Endodermal cell (in vitro differentiated cells): ENCODE measurements at regions not wholly inside any gene's neighbourhood (a gene's known extent, or its start where the extent isn't known, plus 50 kb on each side); places are given as distances from the start of the nearest gene placed in this dataset.

Experiments
- DNase-seq: peaks from one replicate; pipeline ENCODE4 v3.0.0-alpha.2; 2017
- H3K27ac ChIP-seq: 2 replicates; pipeline ENCODE4 v1.5.1; 2013; ENCODE audit warnings: mild to moderate bottlenecking, low read depth, low read length, moderate library complexity
- H3K27me3 ChIP-seq: 2 replicates; pipeline ENCODE4 v1.6.1; 2013; ENCODE audit warnings: mild to moderate bottlenecking, low read length, moderate library complexity; ENCODE audit not compliant: insufficient read depth, control insufficient read depth, poor library complexity, severe bottlenecking
- H3K36me3 ChIP-seq: 2 replicates; pipeline ENCODE4 v1.7.0; 2013; ENCODE audit warnings: mild to moderate bottlenecking, low read length, moderate library complexity; ENCODE audit not compliant: control insufficient read depth, insufficient read depth
- H3K4me1 ChIP-seq: one replicate; pipeline ENCODE4 v1.7.0; 2013; ENCODE audit warnings: low read length; ENCODE audit not compliant: control insufficient read depth, insufficient read depth
- H3K4me3 ChIP-seq: 2 replicates; pipeline ENCODE4 v1.5.1; 2013; ENCODE audit warnings: mild to moderate bottlenecking, low read length, moderate library complexity
- H3K9ac ChIP-seq: 2 replicates; pipeline ENCODE4 v1.6.1; 2013; ENCODE audit warnings: mild to moderate bottlenecking, low read length, moderate library complexity; ENCODE audit not compliant: poor library complexity, severe bottlenecking; ENCODE audit errors: extremely low read depth
- H3K9me3 ChIP-seq: 2 replicates; pipeline ENCODE4 v1.6.1; 2013; ENCODE audit warnings: mild to moderate bottlenecking, low read length, moderate library complexity; ENCODE audit not compliant: control insufficient read depth
- H3K27ac Mint-ChIP-seq: 2 replicates; pipeline ENCODE4 v1.8.0; 2020; ENCODE audit warnings: mixed read lengths
- H3K27me3 Mint-ChIP-seq: 2 replicates; pipeline ENCODE4 v1.8.0; 2021; ENCODE audit warnings: mild to moderate bottlenecking, mixed read lengths; ENCODE audit not compliant: insufficient read depth
- H3K36me3 Mint-ChIP-seq: 2 replicates; pipeline ENCODE4 v1.8.0; 2020; ENCODE audit warnings: low read depth, mixed read lengths
- H3K4me1 Mint-ChIP-seq: 2 replicates; pipeline ENCODE4 v1.8.0; 2020; ENCODE audit warnings: mixed read lengths
- H3K4me3 Mint-ChIP-seq: 2 replicates; pipeline ENCODE4 v1.8.0; 2020; ENCODE audit warnings: mild to moderate bottlenecking, moderate library complexity, mixed read lengths
- H3K9me3 Mint-ChIP-seq: 2 replicates; pipeline ENCODE4 v1.8.0; 2020; ENCODE audit warnings: mild to moderate bottlenecking, mixed read lengths
- CTCF ChIP-seq: fragments of 200-600 bp; sonication (generic); conservative IDR thresholded peaks from 2 replicates; pipeline ENCODE4 v1.5.0; 2021; ENCODE audit warnings: antibody characterized with exemption, mild to moderate bottlenecking
- WGBS, 2 experiments: methylation state at CpG; one replicate each; pipeline versions ENCODE4 v1.1.5 to v1.1.7; 2013; ENCODE audit warnings: missing lambda C conversion rate in 2 of 2, mixed read lengths in 1 of 2; ENCODE audit not compliant: insufficient coverage in 1 of 2, insufficient read length in 1 of 2; 5-methylcytosine and 5-hydroxymethylcytosine counted together

- peaks cover 1% of the 10 kb centered on the region for H3K27me3 Mint-ChIP-seq
- Histone ChIP-seq H3K36me3 (no peaks in the 10 kb centered on the region), H3K9me3 (no peaks in the 10 kb centered on the region), H3K27ac (peak overlapping the region; percentile 22), H3K27me3 (no peaks in the 10 kb centered on the region), H3K4me3 (no peak overlapping the region), H3K4me1 (no peaks in the 10 kb centered on the region), H3K9ac (no peak overlapping the region)
- peaks cover 17% of the 10 kb centered on the region for H3K9me3 Mint-ChIP-seq
- no peak for TF ChIP-seq CTCF
- H3K4me1 Mint-ChIP-seq = no peaks in the 10 kb centered on the region
- no peaks in the 10 kb centered on the region for H3K36me3 Mint-ChIP-seq
- 84 to 94% methylated on average over 7 to 15 of the region's 15 CpGs for WGBS, 2 experiments
- DNase-seq = no peak
- H3K4me3 Mint-ChIP-seq = no peak overlapping the region
- no peak overlapping the region for H3K27ac Mint-ChIP-seq
Measured at GRCh38 chr9:135023786-135024405, 63.6 kb upstream of the OLFM1 start.

GRCh38 chr9:135029463-135029862, 58.0 kb upstream of the OLFM1 start:
- 89 to 99% methylated on average over 9 to 13 of the region's 13 CpGs for WGBS, 2 experiments
- TF ChIP-seq CTCF = no peak
- H3K27ac Mint-ChIP-seq = no peak overlapping the region

GRCh38 chr9:135029871-135030565, 57.5 kb upstream of the OLFM1 start:
- Histone ChIP-seq H3K9me3 (no peaks in the 10 kb centered on the region), H3K4me3 (no peak overlapping the region), H3K27ac (no peak overlapping the region), H3K4me1 (no peaks in the 10 kb centered on the region), H3K36me3 (no peaks in the 10 kb centered on the region), H3K9ac (no peak overlapping the region), H3K27me3 (no peaks in the 10 kb centered on the region)
- Mint-ChIP-seq H3K27me3 (no peaks in the 10 kb centered on the region), H3K9me3 (peaks cover 7% of the 10 kb centered on the region), H3K4me3 (no peak overlapping the region), H3K36me3 (no peaks in the 10 kb centered on the region), H3K4me1 (no peaks in the 10 kb centered on the region), H3K27ac (no peak overlapping the region)
- TF ChIP-seq CTCF = no peak
- WGBS, 2 experiments = 90 to 93% methylated on average over 10 to 19 of the region's 19 CpGs
- DNase-seq = no peak

More at GRCh38 chr9:135029463-135029862, 58.0 kb upstream of the OLFM1 start:
- peaks cover 11% of the 10 kb centered on the region for H3K9me3 Mint-ChIP-seq
- Histone ChIP-seq H3K9me3 (no peaks in the 10 kb centered on the region), H3K4me3 (no peak overlapping the region), H3K9ac (no peak overlapping the region), H3K27me3 (no peaks in the 10 kb centered on the region), H3K27ac (no peak overlapping the region), H3K4me1 (no peaks in the 10 kb centered on the region), H3K36me3 (no peaks in the 10 kb centered on the region)
- no peak overlapping the region for H3K4me3 Mint-ChIP-seq
- H3K36me3 Mint-ChIP-seq = no peaks in the 10 kb centered on the region
- DNase-seq = no peak
- H3K4me1 Mint-ChIP-seq = no peaks in the 10 kb centered on the region
- no peaks in the 10 kb centered on the region for H3K27me3 Mint-ChIP-seq
